Lower lobe of right lung (tissue), 2 donors: ENCODE measurements at regions not wholly inside any gene's neighbourhood (a gene's known extent, or its start where the extent isn't known, plus 50 kb on each side); places are given as distances from the start of the nearest gene placed in this dataset.

Experiments
- ATAC-seq, 2 donors: fragments of 200-7000 bp; cut with Tn5 transposase; one replicate each; pipeline ENCODE4 v1.9.1; 2020 to 2022; ENCODE audit warnings: mild to moderate bottlenecking in 2 of 2, moderate library complexity in 2 of 2
- DNase-seq: peaks from one replicate; pipeline ENCODE4 v3.0.0-alpha.2; 2020
- H3K27ac ChIP-seq: fragments of 200-600 bp; one replicate; pipeline ENCODE4 v1.8.0; 2022
- H3K27me3 ChIP-seq: fragments of 200-600 bp; one replicate; pipeline ENCODE4 v1.8.0; 2022; ENCODE audit warnings: low read depth
- H3K36me3 ChIP-seq: fragments of 200-600 bp; one replicate; pipeline ENCODE4 v1.8.0; 2022; ENCODE audit warnings: mild to moderate bottlenecking
- H3K4me1 ChIP-seq: fragments of 200-600 bp; one replicate; pipeline ENCODE4 v1.8.0; 2022
- H3K4me3 ChIP-seq: fragments of 200-600 bp; one replicate; pipeline ENCODE4 v1.8.0; 2022; ENCODE audit warnings: mild to moderate bottlenecking
- H3K9me3 ChIP-seq: fragments of 200-600 bp; one replicate; pipeline ENCODE4 v1.8.0; 2022
- CTCF ChIP-seq: fragments of 200-600 bp; IDR thresholded peaks from one replicate; pipeline ENCODE4 v1.8.0; 2022; ENCODE audit warnings: antibody characterized with exemption, mild to moderate bottlenecking
- intact Hi-C: fragments of 100-400 bp; cut with DNase I; formaldehyde crosslinking; loops from one replicate; pipeline ENCODE4 v1.11.0; 2022
- donor health status: DM: no; HTN: yes; CAD: no; lungs with severe emphysema.

DNA sequence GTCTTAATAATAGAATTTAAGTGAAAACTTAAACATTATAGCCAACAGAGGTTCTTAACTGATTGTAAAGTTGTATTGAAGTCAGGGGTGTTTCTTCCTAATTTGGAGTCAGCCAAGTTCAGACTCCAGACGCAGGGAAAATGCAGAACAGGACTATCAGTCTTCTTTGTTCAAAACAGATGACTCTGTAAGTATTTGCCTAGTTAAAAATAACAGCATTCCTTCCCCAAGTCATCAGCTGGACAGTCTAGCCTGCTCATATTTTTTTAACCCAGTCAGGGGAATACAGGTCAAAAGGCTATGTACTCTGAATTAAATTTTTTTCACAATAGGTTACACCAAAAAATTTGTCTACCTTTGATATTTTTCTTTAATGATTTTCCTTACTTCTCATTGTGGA is 73.8 kb upstream of the DCLK2 start:
- Histone ChIP-seq H3K27me3 (no peaks in the 10 kb centered on the region), H3K9me3 (no peaks in the 10 kb centered on the region), H3K4me1 (no peaks in the 10 kb centered on the region), H3K36me3 (no peaks in the 10 kb centered on the region), H3K4me3 (no peak overlapping the region), H3K27ac (no peak overlapping the region)
- intact Hi-C loops = loop anchor here (10.0 kb wide), 1 partner anchor 210 kb away; no protein-coding TSS in a partner anchor
- no peak for DNase-seq
- TF ChIP-seq CTCF = no peak
- no peak for ATAC-seq

DNA sequence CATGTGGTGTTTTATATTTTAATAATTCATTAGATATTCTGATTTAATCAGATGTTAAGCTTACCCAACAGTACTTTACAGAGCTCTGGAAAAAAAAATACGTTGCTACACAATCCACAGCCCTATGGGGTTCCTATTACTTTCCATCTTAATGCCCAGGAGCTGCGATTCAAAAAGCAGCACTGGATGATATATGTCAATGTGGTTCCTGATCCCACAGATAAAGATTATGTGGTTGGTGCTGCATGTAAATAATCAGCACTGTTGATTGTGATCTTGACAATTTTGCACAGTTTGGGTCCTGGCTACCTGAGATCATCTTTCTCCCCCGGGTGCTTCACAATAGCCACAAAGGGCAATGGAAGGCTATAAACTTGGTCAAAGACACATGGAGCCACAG is 72.7 kb upstream of the DCLK2 start:
- no peaks in the 10 kb centered on the region for H3K36me3 ChIP-seq
- no peak for ATAC-seq
- intact Hi-C loops = loop anchor here (10.0 kb wide), 1 partner anchor 209 kb away; no protein-coding TSS in a partner anchor
- no peak overlapping the region for H3K27ac ChIP-seq
- no peaks in the 10 kb centered on the region for H3K9me3 ChIP-seq
- H3K4me3 ChIP-seq = no peak overlapping the region
- no peak for TF ChIP-seq CTCF
- H3K27me3 ChIP-seq = no peaks in the 10 kb centered on the region
- H3K4me1 ChIP-seq = no peaks in the 10 kb centered on the region
- no peak for DNase-seq

- no peak overlapping the region for H3K27ac ChIP-seq
- intact Hi-C loops = loop anchor here (10.0 kb wide), 1 partner anchor 209 kb away; no protein-coding TSS in a partner anchor
Measured at GRCh38 chr4:150006197-150006596, 72.0 kb upstream of the DCLK2 start.

GRCh38 chr4:150007512-150007911 is 70.7 kb upstream of the DCLK2 start:
- intact Hi-C loops = loop anchor here (10.0 kb wide), 1 partner anchor 207 kb away; no protein-coding TSS in a partner anchor
- no peak overlapping the region for H3K27ac ChIP-seq
- no peaks in the 10 kb centered on the region for H3K36me3 ChIP-seq
- H3K4me3 ChIP-seq = no peak overlapping the region
- no peaks in the 10 kb centered on the region for H3K27me3 ChIP-seq
- H3K9me3 ChIP-seq = no peaks in the 10 kb centered on the region
- no peaks in the 10 kb centered on the region for H3K4me1 ChIP-seq
- DNase-seq (no peak), ATAC-seq (no peak)
- TF ChIP-seq CTCF = no peak

More at GRCh38 chr4:150006197-150006596, 72.0 kb upstream of the DCLK2 start:
- DNase-seq (no peak), ATAC-seq (no peak)
- H3K9me3 ChIP-seq = no peaks in the 10 kb centered on the region
- no peaks in the 10 kb centered on the region for H3K4me1 ChIP-seq
- no peak overlapping the region for H3K4me3 ChIP-seq
- no peaks in the 10 kb centered on the region for H3K36me3 ChIP-seq
- TF ChIP-seq CTCF = no peak
- H3K27me3 ChIP-seq = no peaks in the 10 kb centered on the region

DNA sequence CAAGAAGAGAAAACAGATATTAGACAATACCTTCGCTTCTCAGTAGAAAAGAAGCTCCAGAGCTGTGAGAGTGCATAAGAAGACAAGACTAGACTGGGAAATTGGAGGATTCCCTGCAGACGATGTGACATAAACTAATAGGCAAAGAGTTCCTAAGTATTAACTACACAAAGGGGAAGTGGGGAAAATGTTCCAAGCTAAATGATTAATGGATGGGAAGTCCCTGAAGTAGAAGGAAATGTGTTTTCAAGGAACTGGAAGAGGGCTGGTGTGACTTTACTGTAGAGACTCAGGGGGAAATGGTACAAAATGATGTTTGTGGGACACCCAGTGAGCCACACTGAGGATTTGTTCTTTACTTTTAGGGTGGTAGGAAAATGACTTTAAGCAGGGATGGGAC is 69.7 kb upstream of the DCLK2 start:
- Histone ChIP-seq H3K27me3 (no peaks in the 10 kb centered on the region), H3K4me3 (no peak overlapping the region), H3K9me3 (no peaks in the 10 kb centered on the region), H3K27ac (no peak overlapping the region), H3K36me3 (no peaks in the 10 kb centered on the region), H3K4me1 (no peaks in the 10 kb centered on the region)
- DNase-seq (no peak), ATAC-seq (no peak)
- intact Hi-C loops = loop anchor here (10.0 kb wide), 1 partner anchor 206 kb away; no protein-coding TSS in a partner anchor
- TF ChIP-seq CTCF = no peak
